Stimulated activated naive CD8-positive, alpha-beta T cell treated with anti-CD3 and anti-CD28 coated beads, Interleukin-15, amount 100 ng/mL, for 72 hours (primary cell): ENCODE measurements at regions not wholly inside any gene's neighbourhood (a gene's known extent, or its start where the extent isn't known, plus 50 kb on each side); places are given as distances from the start of the nearest gene placed in this dataset.

Source experiments
- ATAC-seq: fragments of 150-1000 bp; cut with Tn5 transposase; 2 replicates; pipeline ENCODE4 v1.10.0; 2021; ENCODE audit warnings: mild to moderate bottlenecking, moderate library complexity
- DNase-seq, 2 donors: peaks; one replicate each; pipeline ENCODE4 v3.0.0; 2021 to 2022
- H3K27ac Mint-ChIP-seq, 2 donors: one replicate each; pipeline ENCODE4 v1.8.0; 2022; ENCODE audit warnings: mild to moderate bottlenecking in 2 of 2, mixed read lengths in 2 of 2, moderate library complexity in 2 of 2
- H3K27me3 Mint-ChIP-seq: one replicate; pipeline ENCODE4 v1.8.0; 2022; ENCODE audit warnings: mixed read lengths
- H3K4me1 Mint-ChIP-seq: one replicate; pipeline ENCODE4 v1.8.0; 2022; ENCODE audit warnings: mild to moderate bottlenecking, mixed read lengths
- H3K4me3 Mint-ChIP-seq, 2 donors: one replicate each; pipeline ENCODE4 v1.8.0; 2022; ENCODE audit warnings: mild to moderate bottlenecking in 2 of 2, mixed read lengths in 2 of 2, moderate library complexity in 1 of 2
- H3K9me3 Mint-ChIP-seq, 2 donors: one replicate each; pipeline ENCODE4 v1.8.0; 2022; ENCODE audit warnings: mixed read lengths in 2 of 2

- ATAC-seq, result peak; percentile 89
- Mint-ChIP-seq H3K9me3 (no peaks in the 10 kb centered on the region), H3K27ac (peak overlapping the region in 1 of 2 donors; percentile 41), H3K27me3 (no peaks in the 10 kb centered on the region), H3K4me1 (peaks cover 23% of the 10 kb centered on the region), H3K4me3 (no peak overlapping the region)
- peak in 1 of 2 donors; percentile 23 for DNase-seq
These were observed 139.5 kb upstream of the MYLIP start for GRCh38 chr6:15989397-15989796.

- DNase-seq (no peak), ATAC-seq (no peak)
- no peak overlapping the region for H3K4me3 Mint-ChIP-seq
- no peak overlapping the region for H3K27ac Mint-ChIP-seq
- H3K4me1 Mint-ChIP-seq, result peaks cover 23% of the 10 kb centered on the region
- H3K27me3 Mint-ChIP-seq, result no peaks in the 10 kb centered on the region
- no peaks in the 10 kb centered on the region for H3K9me3 Mint-ChIP-seq
These were observed 141.3 kb upstream of the MYLIP start for GRCh38 chr6:15987569-15987968.

- DNase-seq, result no peak
- ATAC-seq, result no peak
- Mint-ChIP-seq H3K27ac (peak overlapping the region in 1 of 2 donors; percentile 51), H3K27me3 (no peaks in the 10 kb centered on the region), H3K9me3 (no peaks in the 10 kb centered on the region), H3K4me1 (peaks cover 23% of the 10 kb centered on the region), H3K4me3 (no peak overlapping the region)
These were observed 142.8 kb upstream of the MYLIP start for GRCh38 chr6:15986027-15986629.

GRCh38 chr6:15985379-15985959 is 143.4 kb upstream of the MYLIP start:
- peaks cover 23% of the 10 kb centered on the region for H3K4me1 Mint-ChIP-seq
- H3K4me3 Mint-ChIP-seq, result no peak overlapping the region
- H3K27me3 Mint-ChIP-seq, result no peaks in the 10 kb centered on the region
- no peaks in the 10 kb centered on the region for H3K9me3 Mint-ChIP-seq
- DNase-seq (no peak), ATAC-seq (no peak)
- peak overlapping the region in 1 of 2 donors; percentile 51 for H3K27ac Mint-ChIP-seq

- no peak for ATAC-seq
- H3K27me3 Mint-ChIP-seq, result no peaks in the 10 kb centered on the region
- H3K4me3 Mint-ChIP-seq, result no peak overlapping the region
- H3K4me1 Mint-ChIP-seq, result peaks cover 8% of the 10 kb centered on the region
- no peaks in the 10 kb centered on the region for H3K9me3 Mint-ChIP-seq
- no peak for DNase-seq
- no peak overlapping the region for H3K27ac Mint-ChIP-seq
These were observed 146.9 kb upstream of the MYLIP start for GRCh38 chr6:15981956-15982355.

GRCh38 chr6:15980801-15981200 is 148.1 kb upstream of the MYLIP start:
- no peak overlapping the region for H3K4me3 Mint-ChIP-seq
- no peak overlapping the region for H3K27ac Mint-ChIP-seq
- H3K27me3 Mint-ChIP-seq, result no peaks in the 10 kb centered on the region
- H3K4me1 Mint-ChIP-seq, result peaks cover 2% of the 10 kb centered on the region
- no peak for ATAC-seq
- no peaks in the 10 kb centered on the region for H3K9me3 Mint-ChIP-seq
- DNase-seq, result no peak

GRCh38 chr6:15978426-15978825 is 150.5 kb upstream of the MYLIP start:
- no peak for DNase-seq
- Mint-ChIP-seq H3K27ac (no peak overlapping the region), H3K27me3 (no peaks in the 10 kb centered on the region), H3K4me3 (no peak overlapping the region), H3K9me3 (peaks cover 5 to 6% of the 10 kb centered on the region in 2 donors), H3K4me1 (no peaks in the 10 kb centered on the region)
- no peak for ATAC-seq

GRCh38 chr6:15977050-15977449 is 151.8 kb upstream of the MYLIP start:
- DNase-seq (no peak), ATAC-seq (no peak)
- Mint-ChIP-seq H3K4me3 (no peak overlapping the region), H3K4me1 (no peaks in the 10 kb centered on the region), H3K27me3 (no peaks in the 10 kb centered on the region), H3K27ac (no peak overlapping the region), H3K9me3 (peaks cover 6 to 10% of the 10 kb centered on the region in 2 donors)

- no peak for ATAC-seq
- no peak for DNase-seq
- Mint-ChIP-seq H3K4me1 (no peaks in the 10 kb centered on the region), H3K9me3 (peaks cover 6 to 10% of the 10 kb centered on the region in 2 donors), H3K27me3 (no peaks in the 10 kb centered on the region), H3K27ac (peak overlapping the region in 1 of 2 donors; percentile 47), H3K4me3 (no peak overlapping the region)
These were observed 154.1 kb upstream of the MYLIP start for GRCh38 chr6:15974817-15975216.

- Mint-ChIP-seq H3K4me3 (no peak overlapping the region), H3K27me3 (no peaks in the 10 kb centered on the region), H3K9me3 (peaks cover 6 to 10% of the 10 kb centered on the region in 2 donors), H3K27ac (no peak overlapping the region), H3K4me1 (no peaks in the 10 kb centered on the region)
- no peak for ATAC-seq
- DNase-seq, result no peak
These were observed 158.4 kb upstream of the MYLIP start for GRCh38 chr6:15970517-15970916.

GRCh38 chr6:15969236-15969778 is 159.6 kb upstream of the MYLIP start:
- Mint-ChIP-seq H3K9me3 (peaks cover 0 to 10% of the 10 kb centered on the region in 2 donors), H3K4me3 (no peak overlapping the region), H3K4me1 (no peaks in the 10 kb centered on the region), H3K27me3 (no peaks in the 10 kb centered on the region), H3K27ac (no peak overlapping the region)
- DNase-seq (no peak), ATAC-seq (no peak)

GRCh38 chr6:15968519-15968918 is 160.4 kb upstream of the MYLIP start:
- ATAC-seq, result no peak
- H3K9me3 Mint-ChIP-seq, result peaks cover 0 to 5% of the 10 kb centered on the region in 2 donors
- no peak overlapping the region for H3K27ac Mint-ChIP-seq
- no peak overlapping the region for H3K4me3 Mint-ChIP-seq
- H3K4me1 Mint-ChIP-seq, result no peaks in the 10 kb centered on the region
- no peaks in the 10 kb centered on the region for H3K27me3 Mint-ChIP-seq
- no peak for DNase-seq

- Mint-ChIP-seq H3K4me1 (peaks cover 15% of the 10 kb centered on the region), H3K9me3 (no peaks in the 10 kb centered on the region), H3K27me3 (no peaks in the 10 kb centered on the region), H3K4me3 (no peak overlapping the region), H3K27ac (no peak overlapping the region)
- ATAC-seq, result no peak
- DNase-seq, result no peak
These were observed 162.8 kb upstream of the MYLIP start for GRCh38 chr6:15966000-15966520.

- H3K27me3 Mint-ChIP-seq, result peaks cover 1% of the 10 kb centered on the region
- peak; percentile 89 for ATAC-seq
- peaks cover 15% of the 10 kb centered on the region for H3K4me1 Mint-ChIP-seq
- no peak overlapping the region for H3K4me3 Mint-ChIP-seq
- no peaks in the 10 kb centered on the region for H3K9me3 Mint-ChIP-seq
- peak overlapping the region in 1 of 2 donors; percentile 23 for H3K27ac Mint-ChIP-seq
- peak in 1 of 2 donors; percentile 35 for DNase-seq
These were observed 166.5 kb upstream of the MYLIP start for GRCh38 chr6:15962449-15962764.

GRCh38 chr6:15961635-15962448 is 167.0 kb upstream of the MYLIP start:
- Mint-ChIP-seq H3K4me3 (no peak overlapping the region), H3K4me1 (peaks cover 15% of the 10 kb centered on the region), H3K27me3 (peaks cover 7% of the 10 kb centered on the region), H3K9me3 (no peaks in the 10 kb centered on the region), H3K27ac (peak overlapping the region in 1 of 2 donors; percentile 54)
- no peak for DNase-seq
- peak; percentile 59 for ATAC-seq
